GM23338 (cell line): ENCODE measurements at regions not wholly inside any gene's neighbourhood (a gene's known extent, or its start where the extent isn't known, plus 50 kb on each side); places are given as distances from the start of the nearest gene placed in this dataset.

Experiments
- ATAC-seq: fragments of 200-7000 bp; cut with Tn5 transposase; 3 replicates; pipeline ENCODE4 v1.9.1; 2020
- DNase-seq: peaks from one replicate; pipeline ENCODE4 v3.0.0-alpha.2; 2015; ENCODE audit warnings: low spot score
- H2AFZ ChIP-seq: fragments of 200-600 bp; sonication (generic); 2 replicates; pipeline ENCODE4 v1.8.0; 2016; ENCODE audit warnings: antibody characterized with exemption, mild to moderate bottlenecking, moderate library complexity
- H3F3A ChIP-seq: fragments of 200-600 bp; sonication (generic); replicated peaks from 2 replicates; pipeline ENCODE4 v1.8.0; 2017; ENCODE audit warnings: antibody characterized with exemption, mixed run types, low read depth
- H3K27ac ChIP-seq: fragments of 200-600 bp; sonication (generic); 2 replicates; pipeline ENCODE4 v1.6.1; 2016; ENCODE audit warnings: low read depth
- H3K27me3 ChIP-seq: fragments of 200-600 bp; sonication (generic); 2 replicates; pipeline ENCODE4 v1.8.0; 2016; ENCODE audit warnings: mild to moderate bottlenecking, mixed run types, moderate library complexity; ENCODE audit not compliant: insufficient read depth
- H3K36me3 ChIP-seq: fragments of 200-600 bp; sonication (generic); 2 replicates; pipeline ENCODE4 v1.8.0; 2016; ENCODE audit warnings: mild to moderate bottlenecking; ENCODE audit not compliant: insufficient read depth
- H3K4me1 ChIP-seq: fragments of 200-600 bp; sonication (generic); 2 replicates; pipeline ENCODE4 v1.8.0; 2016; ENCODE audit warnings: mild to moderate bottlenecking, moderate library complexity; ENCODE audit not compliant: insufficient read depth
- H3K4me2 ChIP-seq: fragments of 200-600 bp; sonication (generic); 2 replicates; pipeline ENCODE4 v1.7.1; 2017; ENCODE audit warnings: mixed run types
- H3K4me3 ChIP-seq: fragments of 200-600 bp; sonication (generic); 2 replicates; pipeline ENCODE4 v1.6.1; 2016; ENCODE audit warnings: mixed run types
- H3K79me2 ChIP-seq: fragments of 200-600 bp; sonication (generic); replicated peaks from 2 replicates; pipeline ENCODE4 v1.8.0; 2017; ENCODE audit warnings: mild to moderate bottlenecking; ENCODE audit not compliant: insufficient read depth
- H3K9me2 ChIP-seq: fragments of 200-600 bp; sonication (generic); 2 replicates; pipeline ENCODE4 v1.8.0; 2017; ENCODE audit not compliant: insufficient read depth
- H4K20me1 ChIP-seq: fragments of 200-600 bp; sonication (generic); replicated peaks from 2 replicates; pipeline ENCODE4 v1.8.0; 2017; ENCODE audit warnings: mild to moderate bottlenecking; ENCODE audit not compliant: insufficient read depth
- H3K27ac Mint-ChIP-seq: 2 replicates; pipeline ENCODE4 v1.8.0; 2020; ENCODE audit warnings: inconsistent platforms, mild to moderate bottlenecking, moderate library complexity, mixed read lengths
- H3K27me3 Mint-ChIP-seq: 3 replicates; pipeline ENCODE4 v1.8.0; 2022; ENCODE audit warnings: low read depth, mild to moderate bottlenecking, moderate library complexity, mixed read lengths, inconsistent platforms; ENCODE audit not compliant: insufficient read depth, poor library complexity
- H3K36me3 Mint-ChIP-seq: 3 replicates; pipeline ENCODE4 v1.8.0; 2021; ENCODE audit warnings: low read depth, mild to moderate bottlenecking, inconsistent platforms, moderate library complexity, mixed read lengths
- H3K4me1 Mint-ChIP-seq: 3 replicates; pipeline ENCODE4 v1.8.0; 2020; ENCODE audit warnings: mild to moderate bottlenecking, inconsistent platforms, mixed read lengths
- H3K4me3 Mint-ChIP-seq: 3 replicates; pipeline ENCODE4 v1.8.0; 2021; ENCODE audit warnings: moderate library complexity, mild to moderate bottlenecking, inconsistent platforms, mixed read lengths
- H3K9me3 Mint-ChIP-seq: 3 replicates; pipeline ENCODE4 v1.8.0; 2020; ENCODE audit warnings: moderate library complexity, mild to moderate bottlenecking, inconsistent platforms, mixed read lengths
- CREB1 ChIP-seq: fragments of 250-450 bp; sonication (Bioruptor Pico); IDR thresholded peaks from 2 replicates; pipeline ENCODE4 v1.5.0; 2020; ENCODE audit warnings: low read depth, mild to moderate bottlenecking, moderate library complexity
- EZH2 ChIP-seq: fragments of 200-600 bp; sonication (generic); IDR thresholded peaks from one replicate; pipeline ENCODE4 v1.8.0; 2017; ENCODE audit warnings: antibody characterized with exemption, mild to moderate bottlenecking, low read depth; ENCODE audit not compliant: unreplicated experiment
- NANOG ChIP-seq: IDR thresholded peaks from 2 replicates; pipeline ENCODE4 v1.6.1; 2016; ENCODE audit warnings: antibody characterized with exemption, borderline replicate concordance
- POLR2AphosphoS5 ChIP-seq: IDR thresholded peaks from 2 replicates; pipeline ENCODE4 v1.6.1; 2016; ENCODE audit warnings: antibody characterized with exemption, low read depth
- STAT1 ChIP-seq: IDR thresholded peaks from one replicate; pipeline ENCODE4 v1.6.1; 2016; ENCODE audit warnings: antibody characterized with exemption; ENCODE audit not compliant: unreplicated experiment
- ZNF114 ChIP-seq: fragments of 250-450 bp; sonication (Bioruptor Pico); IDR thresholded peaks from 2 replicates; pipeline ENCODE4 v1.5.0; 2020; ENCODE audit warnings: mild to moderate bottlenecking, moderate library complexity
- TF ChIP-seq, protein P1 (sequence below), 2 experiments: fragments of 200-600 bp in 1 of 2; sonication (generic) in 1 of 2; conservative IDR thresholded peaks; 2 replicates each; pipeline versions ENCODE4 v1.5.1 to v1.6.1; 2016 to 2017; ENCODE audit warnings: antibody characterized with exemption in 2 of 2, low read depth in 2 of 2, mild to moderate bottlenecking in 2 of 2, moderate library complexity in 1 of 2
- TF ChIP-seq, protein P2 (sequence below): IDR thresholded peaks from 2 replicates; pipeline ENCODE4 v1.6.1; 2016; ENCODE audit warnings: antibody characterized with exemption
- TF ChIP-seq, protein P3 (sequence below): fragments of 250-450 bp; sonication (Bioruptor Pico); IDR thresholded peaks from 2 replicates; pipeline ENCODE4 v1.5.0; 2020; ENCODE audit warnings: mild to moderate bottlenecking, moderate library complexity

DNA sequence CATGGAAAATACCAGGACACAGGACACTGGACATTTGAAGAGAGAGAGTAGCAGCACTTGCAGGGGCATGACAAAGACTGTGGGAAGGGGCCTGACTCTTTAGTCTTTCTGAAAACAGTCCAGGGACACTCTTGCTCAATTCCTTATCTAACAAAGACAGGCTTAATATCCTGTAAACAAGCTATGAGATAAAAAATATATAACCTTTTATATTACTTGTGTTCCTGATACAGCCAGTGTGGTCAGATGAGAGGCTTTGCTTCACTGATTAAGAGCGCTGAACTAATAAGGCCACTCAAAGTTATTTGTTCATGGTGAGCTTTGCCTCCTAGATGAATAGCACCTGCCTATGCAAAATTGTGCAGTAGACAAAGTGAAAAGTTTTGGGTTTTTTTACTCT lies 518.7 kb downstream of the LRRC70 start (continued):
- TF ChIP-seq, protein P1, sequence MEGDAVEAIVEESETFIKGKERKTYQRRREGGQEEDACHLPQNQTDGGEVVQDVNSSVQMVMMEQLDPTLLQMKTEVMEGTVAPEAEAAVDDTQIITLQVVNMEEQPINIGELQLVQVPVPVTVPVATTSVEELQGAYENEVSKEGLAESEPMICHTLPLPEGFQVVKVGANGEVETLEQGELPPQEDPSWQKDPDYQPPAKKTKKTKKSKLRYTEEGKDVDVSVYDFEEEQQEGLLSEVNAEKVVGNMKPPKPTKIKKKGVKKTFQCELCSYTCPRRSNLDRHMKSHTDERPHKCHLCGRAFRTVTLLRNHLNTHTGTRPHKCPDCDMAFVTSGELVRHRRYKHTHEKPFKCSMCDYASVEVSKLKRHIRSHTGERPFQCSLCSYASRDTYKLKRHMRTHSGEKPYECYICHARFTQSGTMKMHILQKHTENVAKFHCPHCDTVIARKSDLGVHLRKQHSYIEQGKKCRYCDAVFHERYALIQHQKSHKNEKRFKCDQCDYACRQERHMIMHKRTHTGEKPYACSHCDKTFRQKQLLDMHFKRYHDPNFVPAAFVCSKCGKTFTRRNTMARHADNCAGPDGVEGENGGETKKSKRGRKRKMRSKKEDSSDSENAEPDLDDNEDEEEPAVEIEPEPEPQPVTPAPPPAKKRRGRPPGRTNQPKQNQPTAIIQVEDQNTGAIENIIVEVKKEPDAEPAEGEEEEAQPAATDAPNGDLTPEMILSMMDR (conservative IDR thresholded peaks at IDR 0.05; ENCODE audit: low read depth in 2 of 2) = no peak
- TF ChIP-seq STAT1 (no peak), POLR2AphosphoS5 (no peak), EZH2 (no peak)

DNA sequence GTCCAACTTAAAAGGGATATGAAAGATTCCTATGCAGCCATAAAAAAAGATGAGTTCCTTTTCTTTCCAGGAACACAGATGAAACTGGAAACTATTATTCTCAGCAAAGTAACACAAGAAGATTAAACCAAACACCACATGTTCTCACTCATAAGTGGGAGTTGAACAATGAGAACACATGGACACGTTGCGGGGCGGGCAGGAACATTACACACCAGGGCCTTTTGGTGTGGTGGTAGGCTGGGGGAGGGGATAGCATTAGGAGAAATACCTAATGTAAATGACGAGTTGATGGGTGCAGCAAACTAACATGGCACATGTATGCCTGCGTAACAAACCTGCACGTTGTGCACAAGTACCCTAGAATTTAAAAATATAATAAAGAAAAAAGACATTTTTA lies 516.1 kb downstream of the LRRC70 start:
- no peaks in the 10 kb centered on the region for H3F3A ChIP-seq
- H3K4me2 ChIP-seq = no peak overlapping the region
- no peak overlapping the region for H3K4me3 ChIP-seq
- Mint-ChIP-seq H3K4me1 (no peaks in the 10 kb centered on the region; the same call in 2 of the 3 replicates), H3K4me3 (no peak overlapping the region), H3K27me3 (peaks cover 2% of the 10 kb centered on the region), H3K9me3 (no peaks in the 10 kb centered on the region), H3K27ac (no peak overlapping the region), H3K36me3 (no peaks in the 10 kb centered on the region)
- H3K36me3 ChIP-seq = no peaks in the 10 kb centered on the region
- no peaks in the 10 kb centered on the region for H3K4me1 ChIP-seq
- H4K20me1 ChIP-seq = no peaks in the 10 kb centered on the region
- no peaks in the 10 kb centered on the region for H3K27me3 ChIP-seq
- TF ChIP-seq, protein P1 (conservative IDR thresholded peaks at IDR 0.05; ENCODE audit: low read depth in 2 of 2) = no peak
- TF ChIP-seq NANOG (no peak), ZNF114 (CRISPR knock-in tag) (no peak), CREB1 (no peak)
- TF ChIP-seq, protein P2, sequence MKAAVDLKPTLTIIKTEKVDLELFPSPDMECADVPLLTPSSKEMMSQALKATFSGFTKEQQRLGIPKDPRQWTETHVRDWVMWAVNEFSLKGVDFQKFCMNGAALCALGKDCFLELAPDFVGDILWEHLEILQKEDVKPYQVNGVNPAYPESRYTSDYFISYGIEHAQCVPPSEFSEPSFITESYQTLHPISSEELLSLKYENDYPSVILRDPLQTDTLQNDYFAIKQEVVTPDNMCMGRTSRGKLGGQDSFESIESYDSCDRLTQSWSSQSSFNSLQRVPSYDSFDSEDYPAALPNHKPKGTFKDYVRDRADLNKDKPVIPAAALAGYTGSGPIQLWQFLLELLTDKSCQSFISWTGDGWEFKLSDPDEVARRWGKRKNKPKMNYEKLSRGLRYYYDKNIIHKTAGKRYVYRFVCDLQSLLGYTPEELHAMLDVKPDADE = no peak
- DNase-seq (no peak), ATAC-seq (no peak)
- H3K9me2 ChIP-seq = no peaks in the 10 kb centered on the region
- H3K79me2 ChIP-seq = no peaks in the 10 kb centered on the region
- no peak overlapping the region for H3K27ac ChIP-seq
- no peak overlapping the region for H2AFZ ChIP-seq

DNA sequence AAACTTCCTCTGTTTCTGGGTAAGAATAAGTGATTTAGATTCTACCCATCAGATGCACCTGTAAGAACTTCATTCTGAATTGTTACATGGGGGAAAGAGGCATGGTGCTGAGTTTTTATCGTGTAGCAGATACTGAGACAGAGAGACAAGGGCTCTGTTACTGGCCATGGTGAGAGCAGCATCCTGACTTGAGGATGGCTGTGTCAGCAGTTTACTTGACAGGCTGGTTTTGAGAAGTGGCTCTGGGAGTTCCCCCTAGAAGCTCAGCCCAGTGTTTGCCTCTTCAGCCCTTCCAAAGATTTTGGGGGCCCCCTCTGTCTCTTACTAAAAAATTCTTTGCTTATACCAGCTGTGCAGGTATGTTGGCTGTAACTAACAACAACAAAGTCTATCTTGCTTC lies 510.5 kb downstream of the LRRC70 start:
- Histone ChIP-seq H3K4me2 (no peak overlapping the region), H3K9me2 (no peaks in the 10 kb centered on the region), H3F3A (no peaks in the 10 kb centered on the region), H3K4me1 (no peaks in the 10 kb centered on the region), H4K20me1 (no peaks in the 10 kb centered on the region), H2AFZ (no peak overlapping the region), H3K79me2 (no peaks in the 10 kb centered on the region), H3K36me3 (no peaks in the 10 kb centered on the region), H3K27ac (no peak overlapping the region), H3K4me3 (no peak overlapping the region), H3K27me3 (no peaks in the 10 kb centered on the region)
- peaks cover 6% of the 10 kb centered on the region; the same call in 2 of the 3 replicates for H3K9me3 Mint-ChIP-seq
- no peak for ATAC-seq
- DNase-seq = no peak
- no peaks in the 10 kb centered on the region for H3K4me1 Mint-ChIP-seq
- no peak overlapping the region for H3K27ac Mint-ChIP-seq
- no peaks in the 10 kb centered on the region for H3K36me3 Mint-ChIP-seq
- no peaks in the 10 kb centered on the region for H3K27me3 Mint-ChIP-seq
- no peak overlapping the region for H3K4me3 Mint-ChIP-seq
- TF ChIP-seq, protein P3, sequence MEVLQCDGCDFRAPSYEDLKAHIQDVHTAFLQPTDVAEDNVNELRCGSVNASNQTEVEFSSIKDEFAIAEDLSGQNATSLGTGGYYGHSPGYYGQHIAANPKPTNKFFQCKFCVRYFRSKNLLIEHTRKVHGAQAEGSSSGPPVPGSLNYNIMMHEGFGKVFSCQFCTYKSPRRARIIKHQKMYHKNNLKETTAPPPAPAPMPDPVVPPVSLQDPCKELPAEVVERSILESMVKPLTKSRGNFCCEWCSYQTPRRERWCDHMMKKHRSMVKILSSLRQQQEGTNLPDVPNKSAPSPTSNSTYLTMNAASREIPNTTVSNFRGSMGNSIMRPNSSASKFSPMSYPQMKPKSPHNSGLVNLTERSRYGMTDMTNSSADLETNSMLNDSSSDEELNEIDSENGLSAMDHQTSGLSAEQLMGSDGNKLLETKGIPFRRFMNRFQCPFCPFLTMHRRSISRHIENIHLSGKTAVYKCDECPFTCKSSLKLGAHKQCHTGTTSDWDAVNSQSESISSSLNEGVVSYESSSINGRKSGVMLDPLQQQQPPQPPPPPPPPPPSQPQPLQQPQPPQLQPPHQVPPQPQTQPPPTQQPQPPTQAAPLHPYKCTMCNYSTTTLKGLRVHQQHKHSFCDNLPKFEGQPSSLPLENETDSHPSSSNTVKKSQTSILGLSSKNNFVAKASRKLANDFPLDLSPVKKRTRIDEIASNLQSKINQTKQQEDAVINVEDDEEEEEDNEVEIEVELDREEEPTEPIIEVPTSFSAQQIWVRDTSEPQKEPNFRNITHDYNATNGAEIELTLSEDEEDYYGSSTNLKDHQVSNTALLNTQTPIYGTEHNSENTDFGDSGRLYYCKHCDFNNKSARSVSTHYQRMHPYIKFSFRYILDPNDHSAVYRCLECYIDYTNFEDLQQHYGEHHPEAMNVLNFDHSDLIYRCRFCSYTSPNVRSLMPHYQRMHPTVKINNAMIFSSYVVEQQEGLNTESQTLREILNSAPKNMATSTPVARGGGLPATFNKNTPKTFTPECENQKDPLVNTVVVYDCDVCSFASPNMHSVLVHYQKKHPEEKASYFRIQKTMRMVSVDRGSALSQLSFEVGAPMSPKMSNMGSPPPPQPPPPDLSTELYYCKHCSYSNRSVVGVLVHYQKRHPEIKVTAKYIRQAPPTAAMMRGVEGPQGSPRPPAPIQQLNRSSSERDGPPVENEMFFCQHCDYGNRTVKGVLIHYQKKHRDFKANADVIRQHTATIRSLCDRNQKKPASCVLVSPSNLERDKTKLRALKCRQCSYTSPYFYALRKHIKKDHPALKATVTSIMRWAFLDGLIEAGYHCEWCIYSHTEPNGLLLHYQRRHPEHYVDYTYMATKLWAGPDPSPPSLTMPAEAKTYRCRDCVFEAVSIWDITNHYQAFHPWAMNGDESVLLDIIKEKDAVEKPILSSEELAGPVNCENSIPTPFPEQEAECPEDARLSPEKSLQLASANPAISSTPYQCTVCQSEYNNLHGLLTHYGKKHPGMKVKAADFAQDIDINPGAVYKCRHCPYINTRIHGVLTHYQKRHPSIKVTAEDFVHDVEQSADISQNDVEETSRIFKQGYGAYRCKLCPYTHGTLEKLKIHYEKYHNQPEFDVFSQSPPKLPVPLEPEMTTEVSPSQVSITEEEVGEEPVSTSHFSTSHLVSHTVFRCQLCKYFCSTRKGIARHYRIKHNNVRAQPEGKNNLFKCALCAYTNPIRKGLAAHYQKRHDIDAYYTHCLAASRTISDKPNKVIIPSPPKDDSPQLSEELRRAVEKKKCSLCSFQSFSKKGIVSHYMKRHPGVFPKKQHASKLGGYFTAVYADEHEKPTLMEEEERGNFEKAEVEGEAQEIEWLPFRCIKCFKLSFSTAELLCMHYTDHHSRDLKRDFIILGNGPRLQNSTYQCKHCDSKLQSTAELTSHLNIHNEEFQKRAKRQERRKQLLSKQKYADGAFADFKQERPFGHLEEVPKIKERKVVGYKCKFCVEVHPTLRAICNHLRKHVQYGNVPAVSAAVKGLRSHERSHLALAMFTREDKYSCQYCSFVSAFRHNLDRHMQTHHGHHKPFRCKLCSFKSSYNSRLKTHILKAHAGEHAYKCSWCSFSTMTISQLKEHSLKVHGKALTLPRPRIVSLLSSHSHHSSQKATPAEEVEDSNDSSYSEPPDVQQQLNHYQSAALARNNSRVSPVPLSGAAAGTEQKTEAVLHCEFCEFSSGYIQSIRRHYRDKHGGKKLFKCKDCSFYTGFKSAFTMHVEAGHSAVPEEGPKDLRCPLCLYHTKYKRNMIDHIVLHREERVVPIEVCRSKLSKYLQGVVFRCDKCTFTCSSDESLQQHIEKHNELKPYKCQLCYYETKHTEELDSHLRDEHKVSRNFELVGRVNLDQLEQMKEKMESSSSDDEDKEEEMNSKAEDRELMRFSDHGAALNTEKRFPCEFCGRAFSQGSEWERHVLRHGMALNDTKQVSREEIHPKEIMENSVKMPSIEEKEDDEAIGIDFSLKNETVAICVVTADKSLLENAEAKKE (CRISPR knock-in tag) = no peak
